HG03521 (cell line): ENCODE measurements at regions not wholly inside any gene's neighbourhood (a gene's known extent, or its start where the extent isn't known, plus 50 kb on each side); places are given as distances from the start of the nearest gene placed in this dataset.
"Not testable (repeated sequence)": the region's sequence is repeated elsewhere in the genome, so short reads cannot be mapped to it uniquely, and the experiment has no call there.

Source experiments
- ATAC-seq: cut with Tn5 transposase; IDR thresholded peaks from one replicate; pipeline ENCODE4 v1.9.1; 2021; ENCODE audit warnings: mild to moderate bottlenecking, moderate library complexity; ENCODE audit not compliant: unreplicated experiment

DNA sequence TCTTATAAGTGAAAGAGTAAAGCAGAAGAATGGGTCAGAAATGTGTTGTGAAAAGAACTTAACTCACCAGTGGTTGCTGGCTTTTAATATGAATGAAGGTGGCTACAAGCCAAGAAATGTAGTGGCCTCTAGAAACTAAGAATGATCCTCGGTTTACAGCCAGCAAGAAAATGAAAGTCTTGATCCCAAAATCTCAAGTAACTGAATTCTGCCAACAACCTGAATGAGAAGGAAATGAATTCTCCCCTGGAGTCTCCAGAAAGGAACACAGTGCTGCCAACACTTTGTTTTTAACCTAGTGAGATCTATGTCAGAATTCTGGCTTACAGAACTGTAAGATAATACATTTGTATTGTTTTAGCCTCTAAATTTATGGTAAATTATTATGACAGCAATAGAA is 193.0 kb downstream of the FZD1 start:
- ATAC-seq: no peak

- no peak for ATAC-seq
These were observed 195.3 kb downstream of the FZD1 start for GRCh38 chr7:91459539-91459938.

DNA sequence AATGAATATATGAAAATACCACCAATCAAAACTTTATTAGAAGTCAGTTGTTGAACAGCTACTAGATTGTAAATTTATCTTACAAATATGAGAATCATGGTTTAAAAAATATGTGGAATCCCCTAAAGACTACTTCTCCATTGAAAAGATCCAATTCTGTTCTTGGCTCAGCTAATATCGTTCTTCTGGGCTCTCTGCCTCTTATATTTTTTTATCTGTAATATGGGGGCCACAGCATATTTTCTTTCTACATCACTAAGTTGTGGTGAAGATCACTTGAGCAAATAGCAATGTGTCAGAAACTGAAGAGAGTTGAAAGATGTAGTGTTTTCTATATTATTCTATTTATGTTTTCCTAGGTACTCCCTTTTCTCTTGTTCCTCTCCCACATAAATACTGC is 198.1 kb downstream of the FZD1 start:
- no peak for ATAC-seq

DNA sequence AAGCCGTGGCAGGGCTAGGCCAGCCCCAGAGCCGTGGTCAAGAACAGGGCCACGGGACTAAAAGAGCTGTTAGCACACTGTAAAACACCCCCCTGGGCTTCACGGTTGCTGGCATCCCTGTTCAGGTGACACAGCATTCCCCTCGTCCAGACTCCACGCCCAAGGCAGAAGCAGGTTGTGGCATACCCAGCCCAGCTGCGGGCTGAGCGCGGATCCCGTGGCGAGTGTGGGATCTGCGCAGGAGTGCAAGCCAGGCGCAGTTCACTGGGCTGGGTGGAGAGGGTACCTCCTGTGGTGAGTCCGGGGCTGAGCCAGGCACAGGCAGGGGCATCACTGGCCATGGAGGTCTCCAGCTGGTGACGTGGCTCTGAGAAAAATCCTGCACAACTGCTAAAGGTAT is 199.1 kb downstream of the FZD1 start:
- no peak for ATAC-seq

DNA sequence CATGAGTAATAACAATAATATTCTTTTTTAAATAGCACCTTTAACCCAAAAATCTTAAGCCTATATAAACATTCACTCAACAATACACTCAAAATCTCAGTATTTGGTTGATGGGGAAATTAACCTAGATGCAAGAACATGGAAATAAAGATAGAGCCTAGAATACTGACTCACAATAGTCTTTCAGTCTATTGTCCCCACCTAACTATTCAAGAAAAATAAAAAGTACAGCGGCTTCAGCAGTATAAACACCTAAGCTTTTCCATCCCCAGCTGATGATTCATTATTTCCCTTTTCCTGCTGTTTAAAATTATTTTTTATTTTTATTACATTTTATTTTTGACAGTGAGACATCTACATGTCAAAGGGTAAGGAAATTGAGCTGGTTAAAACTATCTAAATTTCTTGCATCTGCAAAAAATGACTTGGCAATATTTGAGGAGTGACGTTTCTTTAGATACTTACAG is 201.4 kb downstream of the FZD1 start:
- no peak for ATAC-seq

- ATAC-seq: no peak
These were observed 204.0 kb downstream of the FZD1 start for GRCh38 chr7:91468256-91468655.

GRCh38 chr7:91473619-91474018 is 209.4 kb downstream of the FZD1 start:
- no peak for ATAC-seq

DNA sequence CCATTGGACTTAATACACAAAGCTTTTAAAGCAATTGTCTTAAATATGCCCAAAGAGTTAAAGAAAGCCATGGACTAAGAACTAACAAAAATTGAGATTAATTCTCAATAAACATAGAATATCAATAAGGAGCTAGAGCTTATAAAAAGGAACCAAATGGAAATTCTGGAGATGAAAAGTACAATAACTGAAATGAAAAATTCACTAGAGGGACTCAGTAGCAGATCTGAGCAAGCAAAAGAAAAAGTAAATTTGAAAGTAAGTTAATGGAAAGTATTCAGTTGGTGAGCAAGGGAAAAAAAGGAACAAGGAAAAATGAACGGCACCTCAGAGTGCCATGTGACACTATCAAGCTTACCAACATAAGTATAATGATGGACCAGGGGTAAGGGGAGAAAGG is 209.8 kb downstream of the FZD1 start:
- no peak for ATAC-seq

- not testable (repeated sequence) for ATAC-seq
These were observed 216.2 kb downstream of the FZD1 start for GRCh38 chr7:91480470-91480869.

DNA sequence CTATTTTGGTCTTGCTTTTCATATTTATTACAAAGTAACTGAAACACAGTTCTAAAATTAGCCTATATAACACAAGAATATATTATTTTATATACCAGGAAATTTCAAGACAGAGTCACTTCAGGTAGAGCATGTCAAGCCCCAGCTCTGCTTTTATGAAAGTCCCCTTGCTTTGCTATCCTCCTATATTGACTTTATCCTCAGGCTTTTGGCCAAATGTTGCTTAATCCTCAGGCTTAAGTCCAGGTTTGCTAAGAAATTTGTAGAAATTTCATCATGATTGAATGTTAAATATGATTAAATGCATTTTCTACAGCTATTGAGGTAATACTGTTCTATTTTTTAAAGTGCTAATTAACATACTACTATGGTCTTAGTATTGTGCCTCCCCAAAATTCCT is 227.6 kb downstream of the FZD1 start:
- no peak for ATAC-seq

DNA sequence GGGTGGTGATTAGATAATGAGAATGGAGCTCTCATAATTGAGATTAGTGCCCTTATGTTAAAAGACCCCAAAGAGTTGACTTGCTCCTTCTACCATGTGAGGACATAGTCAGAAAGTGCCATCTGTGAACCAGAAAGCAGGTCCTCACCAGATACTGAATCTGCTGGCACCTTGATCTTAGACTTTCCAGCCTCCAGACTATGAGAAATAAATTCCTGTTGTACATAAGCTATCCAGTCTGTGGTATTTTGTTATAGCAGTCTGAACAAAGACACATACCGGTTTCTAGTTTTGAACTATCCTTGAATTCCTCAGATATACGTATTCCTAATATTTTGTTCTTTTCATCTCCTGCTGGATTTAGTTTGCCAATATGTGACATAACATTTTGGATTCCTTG is 228.1 kb downstream of the FZD1 start:
- no peak for ATAC-seq

DNA sequence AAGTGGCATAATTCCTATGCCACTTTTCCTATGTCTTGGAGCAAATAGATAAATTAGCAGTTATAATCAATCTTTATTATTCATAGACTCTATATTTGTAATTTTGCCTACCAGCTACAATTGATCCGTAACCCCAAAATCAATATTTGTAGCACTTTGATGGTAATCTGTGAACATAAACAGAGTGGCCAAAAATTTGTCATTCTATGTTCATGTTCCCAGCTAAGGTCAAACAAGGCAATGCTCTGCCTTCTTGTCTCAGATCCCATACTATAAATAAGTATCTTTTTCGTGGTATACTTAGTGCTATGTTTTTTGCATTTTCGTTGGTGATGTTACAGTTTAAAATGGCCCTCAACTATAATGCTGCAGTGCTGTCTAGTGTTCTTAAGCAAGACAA is 228.5 kb downstream of the FZD1 start:
- ATAC-seq: no peak

DNA sequence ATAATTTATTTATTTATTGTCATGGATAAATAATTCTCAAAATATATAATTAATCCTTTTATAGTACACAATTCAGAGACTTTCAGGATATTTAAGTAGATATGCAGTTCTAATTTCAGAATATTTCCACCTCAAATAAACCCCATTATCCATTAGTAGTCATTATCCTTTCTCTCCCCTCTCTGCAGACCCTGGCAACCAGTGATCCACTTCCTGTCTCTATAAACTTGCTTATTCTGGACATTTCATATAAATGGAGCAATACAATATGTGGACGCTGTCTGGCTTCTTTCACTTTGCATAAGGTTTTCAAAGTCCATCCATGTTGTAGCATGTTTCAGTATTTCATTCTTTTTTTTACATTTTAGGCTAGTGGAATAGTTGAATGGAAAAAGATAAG is 230.2 kb downstream of the FZD1 start:
- no peak for ATAC-seq

- no peak for ATAC-seq
These were observed 232.1 kb downstream of the FZD1 start for GRCh38 chr7:91496251-91496820.

- ATAC-seq: not testable (repeated sequence)
These were observed 233.0 kb downstream of the FZD1 start for GRCh38 chr7:91497277-91497676.

DNA sequence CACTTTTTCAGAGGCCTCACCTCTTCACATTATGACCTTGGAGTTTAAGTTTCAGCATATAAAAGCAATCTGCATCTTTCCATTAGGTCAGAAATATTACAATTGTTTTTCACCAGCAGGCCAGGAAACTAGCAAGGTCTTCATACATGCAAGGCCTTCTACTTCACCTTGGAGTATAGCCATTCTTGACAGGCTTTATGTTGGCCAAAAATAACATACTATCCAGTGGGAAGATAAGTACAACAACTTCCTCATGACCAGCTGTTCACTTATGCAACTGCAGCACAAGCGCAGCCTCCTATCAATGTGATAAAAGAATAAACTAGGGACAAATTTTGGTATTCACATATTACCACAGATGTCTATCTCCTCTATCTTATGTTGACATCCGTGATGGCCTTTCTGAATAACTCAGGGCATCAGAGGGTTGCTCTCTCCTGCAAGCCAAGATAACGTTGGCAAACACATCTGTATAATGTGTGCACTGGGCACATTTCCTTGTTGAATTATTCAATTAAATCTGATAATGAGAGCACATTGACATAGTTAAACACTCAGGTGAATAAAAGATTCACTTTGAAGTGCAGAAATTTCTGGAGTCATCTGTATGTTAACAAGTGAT is 239.8 kb downstream of the FZD1 start:
- ATAC-seq: no peak

DNA sequence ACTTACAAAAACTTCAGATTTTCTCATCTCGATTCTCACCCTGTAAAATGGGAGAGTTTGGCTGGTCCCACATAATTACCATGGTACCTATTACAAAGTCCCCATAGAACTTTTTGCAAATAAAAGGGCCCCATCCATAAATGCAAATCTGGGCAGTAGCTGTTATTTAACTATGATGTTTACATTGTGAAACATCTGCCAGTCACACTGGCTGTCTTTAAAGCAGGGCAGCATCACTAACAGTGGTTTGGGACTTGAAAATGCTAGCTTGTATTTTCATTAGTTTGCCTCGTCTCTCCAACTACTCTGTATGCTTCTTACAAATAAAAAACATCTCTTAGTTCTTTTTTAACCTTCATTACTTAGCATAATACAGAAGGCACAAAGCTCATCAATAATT is 240.7 kb downstream of the FZD1 start:
- no peak for ATAC-seq

DNA sequence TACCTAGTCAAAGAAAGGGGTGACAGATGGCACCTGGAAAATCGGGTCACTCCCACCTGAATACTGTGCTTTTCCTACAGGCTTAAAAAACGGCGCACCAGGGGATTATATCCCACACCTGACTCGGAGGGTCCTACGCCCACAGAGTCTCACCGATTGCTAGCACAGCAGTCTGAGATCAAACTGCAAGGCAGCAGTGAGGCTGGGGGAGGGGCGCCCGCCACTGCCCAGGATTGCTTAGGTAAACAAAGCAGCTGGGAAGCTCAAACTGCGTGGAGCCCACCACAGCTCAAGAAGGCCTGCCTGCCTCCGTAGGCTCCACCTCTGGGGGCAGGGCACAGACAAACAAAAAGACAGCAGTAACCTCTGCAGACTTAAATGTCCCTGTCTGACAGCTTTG is 242.7 kb downstream of the FZD1 start:
- not testable (repeated sequence) for ATAC-seq

DNA sequence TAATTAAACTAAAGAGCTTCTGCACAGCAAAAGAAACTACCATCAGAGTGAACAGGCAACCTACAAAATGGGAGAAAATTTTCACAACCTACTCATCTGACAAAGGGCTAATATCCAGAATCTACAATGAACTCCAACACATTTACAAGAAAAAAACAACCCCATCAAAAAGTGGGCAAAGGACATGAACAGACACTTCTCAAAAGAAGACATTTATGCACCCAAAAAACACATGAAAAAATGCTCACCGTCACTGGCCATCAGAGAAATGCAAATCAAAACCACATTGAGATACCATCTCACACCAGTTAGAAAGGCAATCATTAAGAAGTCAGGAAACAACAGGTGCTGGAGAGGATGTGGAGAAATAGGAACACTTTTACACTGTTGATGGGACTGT is 247.6 kb downstream of the FZD1 start:
- not testable (repeated sequence) for ATAC-seq

DNA sequence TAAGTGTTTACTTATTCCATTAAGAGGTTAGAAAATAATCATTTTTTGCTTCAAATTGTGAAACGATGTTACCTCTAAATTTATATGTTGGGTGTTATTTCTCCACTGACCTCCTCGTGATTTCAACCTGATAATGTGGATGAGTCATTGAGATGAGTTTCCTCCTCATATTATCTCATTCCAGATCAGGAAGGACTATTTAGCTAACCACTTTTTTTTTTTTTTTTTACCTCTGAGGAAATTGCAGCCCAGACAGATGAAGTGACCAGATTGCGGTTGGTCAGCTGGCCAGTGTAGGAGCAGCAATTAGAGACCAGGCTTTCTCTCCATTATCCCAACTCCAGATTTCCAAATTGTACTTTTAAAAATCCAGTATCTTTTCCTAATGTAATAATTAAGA is 248.7 kb downstream of the FZD1 start:
- ATAC-seq: no peak

GRCh38 chr7:91514591-91514990 is 250.4 kb downstream of the FZD1 start:
- ATAC-seq: no peak

DNA sequence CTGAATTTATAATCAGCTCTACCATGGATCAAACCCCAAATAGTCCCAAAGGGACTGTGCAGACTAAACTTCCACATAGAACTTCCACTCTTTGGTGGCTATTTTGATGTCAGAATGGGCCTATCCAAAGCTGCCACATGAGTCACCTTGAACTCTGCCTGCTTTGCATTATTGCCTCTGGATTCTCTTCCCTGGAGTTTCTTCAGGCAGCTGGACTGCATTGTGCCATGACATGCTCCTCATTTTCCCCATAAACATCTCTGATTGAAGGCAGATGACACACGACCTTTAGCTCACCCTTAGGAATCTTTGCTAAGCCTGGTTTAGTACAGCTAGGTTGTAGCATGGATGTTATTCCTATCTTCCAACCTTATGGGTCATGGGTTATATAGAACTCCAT is 251.7 kb downstream of the FZD1 start:
- ATAC-seq: no peak

- ATAC-seq: no peak
These were observed 253.1 kb downstream of the FZD1 start for GRCh38 chr7:91517201-91517785.
